ENCODE measurements at regions not wholly inside any gene's neighbourhood (a gene's known extent, or its start where the extent isn't known, plus 50 kb on each side); places are given as distances from the start of the nearest gene placed in this dataset.

- no peaks in the 10 kb centered on the region for H3K4me1 Mint-ChIP-seq
- DNase-seq (no peak), ATAC-seq (replicated peaks) (peak in 1 of 2 donors; percentile 25)
- H3K36me3 Mint-ChIP-seq, result no peaks in the 10 kb centered on the region
- H3K4me3 Mint-ChIP-seq, result no peak overlapping the region
- peaks cover 4% of the 10 kb centered on the region in 2 donors for H3K9me3 Mint-ChIP-seq
- peaks cover under 1 to 14% of the 10 kb centered on the region in 2 donors for H3K27me3 Mint-ChIP-seq
- no peak overlapping the region for H3K27ac Mint-ChIP-seq
Observed at GRCh38 chr4:7132249-7132648, 60.1 kb upstream of the SORCS2 start.

- no peak overlapping the region for H3K4me3 Mint-ChIP-seq
- ATAC-seq (replicated peaks), result no peak
Observed at GRCh38 chr4:7131498-7132031, 60.8 kb upstream of the SORCS2 start.

GRCh38 chr4:7130621-7131211 is 61.6 kb upstream of the SORCS2 start:
- no peak for ATAC-seq (replicated peaks)
- DNase-seq, result no peak
- Mint-ChIP-seq H3K4me1 (no peaks in the 10 kb centered on the region), H3K36me3 (no peaks in the 10 kb centered on the region), H3K27ac (no peak overlapping the region), H3K9me3 (peaks cover 4% of the 10 kb centered on the region in 2 donors), H3K27me3 (peaks cover 4 to 12% of the 10 kb centered on the region in 2 donors), H3K4me3 (no peak overlapping the region)

More at GRCh38 chr4:7131498-7132031, 60.8 kb upstream of the SORCS2 start:
- H3K36me3 Mint-ChIP-seq, result no peaks in the 10 kb centered on the region
- H3K27ac Mint-ChIP-seq, result no peak overlapping the region
- H3K9me3 Mint-ChIP-seq, result peaks cover 4% of the 10 kb centered on the region in 2 donors
- no peak for DNase-seq
- peaks cover 4 to 15% of the 10 kb centered on the region in 2 donors for H3K27me3 Mint-ChIP-seq
- no peaks in the 10 kb centered on the region for H3K4me1 Mint-ChIP-seq

GRCh38 chr4:7129871-7130620 is 62.2 kb upstream of the GRPEL1 start:
- no peak for ATAC-seq (replicated peaks)
- H3K27me3 Mint-ChIP-seq, result peaks cover 4 to 12% of the 10 kb centered on the region in 2 donors
- peaks cover 4% of the 10 kb centered on the region in 2 donors for H3K9me3 Mint-ChIP-seq
- no peak overlapping the region for H3K27ac Mint-ChIP-seq
- H3K36me3 Mint-ChIP-seq, result no peaks in the 10 kb centered on the region
- H3K4me3 Mint-ChIP-seq, result no peak overlapping the region
- no peaks in the 10 kb centered on the region for H3K4me1 Mint-ChIP-seq
- no peak for DNase-seq

- H3K4me1 Mint-ChIP-seq, result no peaks in the 10 kb centered on the region
- no peak for ATAC-seq (replicated peaks)
- peaks cover 4% of the 10 kb centered on the region in 2 donors for H3K9me3 Mint-ChIP-seq
- H3K27me3 Mint-ChIP-seq, result peaks cover 4 to 12% of the 10 kb centered on the region in 2 donors
- no peak overlapping the region for H3K4me3 Mint-ChIP-seq
- H3K36me3 Mint-ChIP-seq, result no peaks in the 10 kb centered on the region
- no peak overlapping the region for H3K27ac Mint-ChIP-seq
- DNase-seq, result no peak
Observed at GRCh38 chr4:7128644-7129043, 60.8 kb upstream of the GRPEL1 start.

GRCh38 chr4:7128234-7128633 is 60.4 kb upstream of the GRPEL1 start:
- Mint-ChIP-seq H3K4me3 (no peak overlapping the region), H3K27me3 (peaks cover 4 to 12% of the 10 kb centered on the region in 2 donors), H3K4me1 (no peaks in the 10 kb centered on the region), H3K27ac (no peak overlapping the region), H3K36me3 (no peaks in the 10 kb centered on the region), H3K9me3 (peaks cover 4% of the 10 kb centered on the region in 2 donors)
- no peak for DNase-seq
- ATAC-seq (replicated peaks), result no peak

- H3K4me3 Mint-ChIP-seq, result no peak overlapping the region
- ATAC-seq (replicated peaks) (no peak), DNase-seq (no peak)
- H3K36me3 Mint-ChIP-seq, result no peaks in the 10 kb centered on the region
- H3K27ac Mint-ChIP-seq, result no peak overlapping the region
- H3K9me3 Mint-ChIP-seq, result no peaks in the 10 kb centered on the region
- no peaks in the 10 kb centered on the region for H3K4me1 Mint-ChIP-seq
- peaks cover 4 to 13% of the 10 kb centered on the region in 2 donors for H3K27me3 Mint-ChIP-seq
Observed at GRCh38 chr4:7127576-7127975, 59.7 kb upstream of the GRPEL1 start.

GRCh38 chr4:7126981-7127380 is 59.1 kb upstream of the GRPEL1 start:
- no peaks in the 10 kb centered on the region for H3K36me3 Mint-ChIP-seq
- peaks cover 8 to 17% of the 10 kb centered on the region in 2 donors for H3K27me3 Mint-ChIP-seq
- no peaks in the 10 kb centered on the region for H3K9me3 Mint-ChIP-seq
- no peaks in the 10 kb centered on the region for H3K4me1 Mint-ChIP-seq
- no peak for DNase-seq
- no peak overlapping the region for H3K4me3 Mint-ChIP-seq
- no peak for ATAC-seq (replicated peaks)
- H3K27ac Mint-ChIP-seq, result no peak overlapping the region

- DNase-seq, result no peak
- Mint-ChIP-seq H3K9me3 (peaks cover 0 to 1% of the 10 kb centered on the region in 2 donors), H3K4me1 (no peaks in the 10 kb centered on the region), H3K27me3 (peaks cover 10 to 24% of the 10 kb centered on the region in 2 donors), H3K27ac (no peak overlapping the region), H3K4me3 (no peak overlapping the region), H3K36me3 (no peaks in the 10 kb centered on the region)
- ATAC-seq (replicated peaks), result no peak
Observed at GRCh38 chr4:7124689-7125442, 57.0 kb upstream of the GRPEL1 start.

- ATAC-seq (replicated peaks), result no peak
- H3K36me3 Mint-ChIP-seq, result peaks cover 0 to 7% of the 10 kb centered on the region in 2 donors
Observed at GRCh38 chr4:7121866-7122653, 54.2 kb upstream of the GRPEL1 start.

GRCh38 chr4:7121174-7121573 is 53.3 kb upstream of the GRPEL1 start:
- peaks cover 25 to 34% of the 10 kb centered on the region in 2 donors for H3K27me3 Mint-ChIP-seq

More at GRCh38 chr4:7121866-7122653, 54.2 kb upstream of the GRPEL1 start:
- H3K4me1 Mint-ChIP-seq, result no peaks in the 10 kb centered on the region
- H3K9me3 Mint-ChIP-seq, result peaks cover 12 to 13% of the 10 kb centered on the region in 2 donors
- peaks cover 26 to 36% of the 10 kb centered on the region in 2 donors for H3K27me3 Mint-ChIP-seq
- no peak for DNase-seq
- H3K27ac Mint-ChIP-seq, result no peak overlapping the region
- no peak overlapping the region for H3K4me3 Mint-ChIP-seq

GRCh38 chr4:7120341-7120740 is 52.5 kb upstream of the GRPEL1 start:
- H3K27me3 Mint-ChIP-seq, result peaks cover 26 to 40% of the 10 kb centered on the region in 2 donors
- H3K4me3 Mint-ChIP-seq, result no peak overlapping the region
- peaks cover 0 to 7% of the 10 kb centered on the region in 2 donors for H3K36me3 Mint-ChIP-seq
- ATAC-seq (replicated peaks), result no peak
- peaks cover 12 to 13% of the 10 kb centered on the region in 2 donors for H3K9me3 Mint-ChIP-seq
- DNase-seq, result no peak
- H3K4me1 Mint-ChIP-seq, result no peaks in the 10 kb centered on the region
- no peak overlapping the region for H3K27ac Mint-ChIP-seq

More at GRCh38 chr4:7121174-7121573, 53.3 kb upstream of the GRPEL1 start:
- Mint-ChIP-seq H3K9me3 (peaks cover 12 to 13% of the 10 kb centered on the region in 2 donors), H3K4me3 (no peak overlapping the region), H3K36me3 (peaks cover 0 to 7% of the 10 kb centered on the region in 2 donors), H3K4me1 (no peaks in the 10 kb centered on the region), H3K27ac (no peak overlapping the region)
- no peak for ATAC-seq (replicated peaks)
- DNase-seq, result no peak

GRCh38 chr4:7118013-7118832 is 50.4 kb upstream of the GRPEL1 start:
- Mint-ChIP-seq H3K27me3 (peaks cover 34 to 44% of the 10 kb centered on the region in 2 donors), H3K9me3 (peaks cover 13 to 14% of the 10 kb centered on the region in 2 donors), H3K36me3 (peaks cover 2 to 7% of the 10 kb centered on the region in 2 donors), H3K4me3 (no peak overlapping the region), H3K4me1 (no peaks in the 10 kb centered on the region), H3K27ac (no peak overlapping the region)
- DNase-seq (no peak), ATAC-seq (replicated peaks) (no peak)
